IgD-negative memory B cell (primary cell): ENCODE measurements at regions not wholly inside any gene's neighbourhood (a gene's known extent, or its start where the extent isn't known, plus 50 kb on each side); places are given as distances from the start of the nearest gene placed in this dataset.

Experiments used
- H3K27ac Mint-ChIP-seq, 3 donors: one replicate each; pipeline ENCODE4 v1.8.0; 2020 to 2022; ENCODE audit warnings: mild to moderate bottlenecking in 3 of 3, mixed read lengths in 3 of 3, moderate library complexity in 1 of 3
- H3K27me3 Mint-ChIP-seq: one replicate; pipeline ENCODE4 v1.8.0; 2021; ENCODE audit warnings: mixed read lengths
- H3K36me3 Mint-ChIP-seq: one replicate; pipeline ENCODE4 v1.8.0; 2020; ENCODE audit warnings: mild to moderate bottlenecking, mixed read lengths
- H3K4me1 Mint-ChIP-seq, 3 donors: one replicate each; pipeline ENCODE4 v1.8.0; 2020 to 2022; ENCODE audit warnings: mixed read lengths in 3 of 3, mild to moderate bottlenecking in 1 of 3
- H3K4me3 Mint-ChIP-seq, 4 donors: one replicate each; pipeline ENCODE4 v1.8.0; 2020 to 2022; ENCODE audit warnings: mild to moderate bottlenecking in 4 of 4, mixed read lengths in 4 of 4, moderate library complexity in 3 of 4
- H3K9me3 Mint-ChIP-seq, 3 donors: one replicate each; pipeline ENCODE4 v1.8.0; 2020 to 2021; ENCODE audit warnings: mixed read lengths in 3 of 3, mild to moderate bottlenecking in 1 of 3

DNA sequence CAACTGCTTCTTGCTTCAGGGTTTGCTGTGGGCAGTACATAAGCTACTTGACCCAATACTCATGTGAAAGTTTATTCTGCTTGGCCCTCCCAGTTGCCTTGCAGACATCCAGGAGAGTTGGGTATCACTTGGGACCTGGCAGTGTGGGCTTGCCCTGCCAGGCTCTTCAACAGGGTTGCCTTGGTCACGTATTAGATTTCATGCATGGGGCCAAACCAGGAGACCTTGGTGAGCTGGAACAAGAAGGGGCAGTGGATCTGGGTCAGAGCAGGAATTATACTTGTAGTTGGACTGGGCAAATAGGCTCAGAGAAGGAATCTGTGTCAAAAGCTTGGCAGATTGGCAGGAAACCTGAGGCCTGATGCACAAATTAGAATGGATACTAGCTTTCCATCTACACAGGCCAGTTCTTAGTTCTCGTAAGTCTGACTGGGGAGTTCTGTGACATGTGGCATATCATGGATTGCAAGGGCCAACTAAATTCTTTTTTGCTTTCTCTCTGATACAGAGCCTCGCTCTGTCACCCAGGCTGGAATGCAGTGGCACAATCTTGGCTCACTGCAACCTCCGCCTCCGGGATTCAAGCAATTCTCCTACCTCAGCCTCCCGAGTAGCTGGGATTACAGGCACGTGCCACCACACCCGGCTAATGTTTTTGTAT lies 192.6 kb upstream of the SERP2 start:
- no peak overlapping the region for H3K27ac Mint-ChIP-seq
- peaks cover 0 to 5% (median 0%) of the 10 kb centered on the region in 3 donors for H3K9me3 Mint-ChIP-seq

DNA sequence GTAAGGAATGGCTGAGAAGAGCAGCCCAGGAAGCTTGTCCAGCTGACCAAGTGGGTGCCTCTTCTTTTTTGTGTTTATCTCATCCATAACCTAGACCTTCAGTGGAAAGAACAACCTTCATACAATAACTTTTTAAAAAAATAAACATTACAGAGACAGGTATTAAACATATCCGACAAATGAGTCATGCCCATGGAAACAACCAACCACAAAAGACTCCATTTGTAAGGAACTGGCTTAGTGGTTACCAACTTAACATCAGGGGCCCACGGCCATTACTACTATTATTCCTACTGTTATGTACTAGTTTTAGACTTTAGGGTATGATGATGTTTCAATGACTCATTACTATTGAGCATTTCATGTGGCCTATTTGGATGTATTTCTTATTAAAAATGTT lies 191.7 kb upstream of the SERP2 start:
- Mint-ChIP-seq H3K4me1 (no peaks in the 10 kb centered on the region), H3K4me3 (no peak overlapping the region), H3K36me3 (no peaks in the 10 kb centered on the region), H3K27me3 (peaks cover 3% of the 10 kb centered on the region), H3K9me3 (peaks cover 0 to 5% (median 0%) of the 10 kb centered on the region in 3 donors), H3K27ac (no peak overlapping the region)

More for the DNA sequence above, 192.6 kb upstream of the SERP2 start:
- H3K4me1 Mint-ChIP-seq = no peaks in the 10 kb centered on the region
- H3K36me3 Mint-ChIP-seq = no peaks in the 10 kb centered on the region
- H3K4me3 Mint-ChIP-seq = no peak overlapping the region
- peaks cover 3% of the 10 kb centered on the region for H3K27me3 Mint-ChIP-seq

DNA sequence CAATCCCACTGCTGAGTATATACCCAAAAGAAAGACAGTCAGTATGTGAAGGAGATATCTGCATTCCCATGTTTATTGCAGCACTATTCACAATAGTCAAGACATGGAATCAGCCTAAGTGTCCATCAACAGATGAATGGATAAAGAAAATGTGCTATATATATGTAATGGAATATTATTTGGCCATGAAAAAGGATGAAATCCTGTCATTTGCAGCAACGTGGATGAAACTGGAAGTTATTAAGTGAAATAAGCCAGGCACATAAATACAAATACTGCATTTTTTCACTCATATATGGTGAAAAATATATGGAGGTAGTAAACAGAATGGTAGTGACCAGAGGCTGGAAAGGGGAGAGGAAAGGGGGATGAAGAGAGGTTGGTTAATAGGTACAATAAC lies 188.9 kb upstream of the SERP2 start:
- peaks cover 0 to 5% (median 3%) of the 10 kb centered on the region in 3 donors for H3K9me3 Mint-ChIP-seq
- H3K4me3 Mint-ChIP-seq = no peak overlapping the region
- H3K36me3 Mint-ChIP-seq = no peaks in the 10 kb centered on the region
- H3K4me1 Mint-ChIP-seq = no peaks in the 10 kb centered on the region
- H3K27me3 Mint-ChIP-seq = peaks cover 4% of the 10 kb centered on the region
- peak overlapping the region in 1 of 3 donors; percentile 41 for H3K27ac Mint-ChIP-seq

DNA sequence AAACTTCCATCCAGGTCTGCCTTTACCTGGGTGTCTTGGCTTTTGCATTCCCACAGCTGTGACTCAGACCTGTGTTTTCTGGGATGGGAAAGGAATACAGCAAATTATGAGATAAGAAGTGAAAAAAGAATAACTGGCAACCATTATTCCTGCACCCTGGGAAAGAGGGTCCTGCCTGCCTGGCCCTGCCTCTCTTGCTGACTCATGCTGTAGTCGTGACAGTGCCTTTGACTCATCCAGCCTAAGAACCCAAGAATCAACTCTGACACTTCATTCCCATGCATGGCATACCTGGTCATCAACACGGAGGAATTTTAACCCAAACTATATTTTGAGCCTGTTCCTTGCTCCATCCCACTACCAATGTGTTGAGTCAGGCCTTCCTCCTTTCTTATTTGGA lies 185.4 kb upstream of the SERP2 start:
- H3K9me3 Mint-ChIP-seq = peaks cover 0 to 5% (median 3%) of the 10 kb centered on the region in 3 donors
- no peak overlapping the region for H3K4me3 Mint-ChIP-seq
- no peaks in the 10 kb centered on the region for H3K36me3 Mint-ChIP-seq
- H3K4me1 Mint-ChIP-seq = peaks cover 0 to 4% (median 0%) of the 10 kb centered on the region in 3 donors
- peak overlapping the region in 1 of 3 donors; percentile 28 for H3K27ac Mint-ChIP-seq
- H3K27me3 Mint-ChIP-seq = peaks cover 4% of the 10 kb centered on the region

DNA sequence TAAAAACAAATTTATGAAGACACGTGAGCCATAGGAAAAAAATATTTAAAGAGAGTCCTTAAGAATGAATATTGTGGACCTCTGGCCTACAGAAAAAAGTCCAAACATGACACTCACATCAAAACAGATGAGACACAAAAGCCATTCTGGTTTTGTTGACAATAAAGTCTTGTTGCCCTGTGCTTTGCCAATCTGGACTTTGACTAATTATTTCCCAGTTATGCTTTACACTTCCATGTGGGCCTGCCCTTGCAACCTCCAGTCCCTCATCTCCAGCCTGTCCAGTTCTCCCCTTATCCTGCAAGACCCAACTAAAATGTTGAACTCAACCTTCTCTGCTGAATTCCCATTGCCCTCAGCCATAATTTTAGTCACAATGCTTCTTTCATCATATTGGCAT lies 184.5 kb upstream of the SERP2 start:
- Mint-ChIP-seq H3K27ac (no peak overlapping the region), H3K36me3 (no peaks in the 10 kb centered on the region), H3K9me3 (peaks cover 0 to 5% (median 3%) of the 10 kb centered on the region in 3 donors), H3K4me3 (no peak overlapping the region), H3K4me1 (peaks cover 0 to 4% (median 0%) of the 10 kb centered on the region in 3 donors), H3K27me3 (peaks cover 1% of the 10 kb centered on the region)

DNA sequence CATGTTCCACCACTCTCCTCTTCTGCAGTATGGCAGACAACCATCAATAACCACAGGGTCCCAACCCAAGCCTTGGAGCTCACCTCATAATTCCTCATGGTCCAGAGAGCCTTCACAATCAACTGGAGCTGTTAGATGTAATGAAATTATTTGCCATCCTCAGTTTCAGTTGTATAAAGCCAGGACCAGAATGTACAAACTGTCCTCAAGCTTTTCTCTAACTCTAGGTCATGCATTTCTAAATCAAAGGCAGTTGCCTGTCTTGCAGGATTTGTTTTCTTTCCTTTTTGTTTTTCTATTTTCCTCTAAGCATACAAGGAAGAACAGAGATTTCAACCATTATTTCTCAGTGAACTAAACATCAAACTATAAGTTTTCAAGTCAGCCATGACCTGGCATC lies 182.5 kb upstream of the SERP2 start:
- H3K4me1 Mint-ChIP-seq = peaks cover 0 to 5% (median 0%) of the 10 kb centered on the region in 3 donors
- no peaks in the 10 kb centered on the region for H3K36me3 Mint-ChIP-seq
- H3K27ac Mint-ChIP-seq = no peak overlapping the region
- peaks cover 1% of the 10 kb centered on the region for H3K27me3 Mint-ChIP-seq
- peaks cover 0 to 3% (median 0%) of the 10 kb centered on the region in 3 donors for H3K9me3 Mint-ChIP-seq
- no peak overlapping the region for H3K4me3 Mint-ChIP-seq

DNA sequence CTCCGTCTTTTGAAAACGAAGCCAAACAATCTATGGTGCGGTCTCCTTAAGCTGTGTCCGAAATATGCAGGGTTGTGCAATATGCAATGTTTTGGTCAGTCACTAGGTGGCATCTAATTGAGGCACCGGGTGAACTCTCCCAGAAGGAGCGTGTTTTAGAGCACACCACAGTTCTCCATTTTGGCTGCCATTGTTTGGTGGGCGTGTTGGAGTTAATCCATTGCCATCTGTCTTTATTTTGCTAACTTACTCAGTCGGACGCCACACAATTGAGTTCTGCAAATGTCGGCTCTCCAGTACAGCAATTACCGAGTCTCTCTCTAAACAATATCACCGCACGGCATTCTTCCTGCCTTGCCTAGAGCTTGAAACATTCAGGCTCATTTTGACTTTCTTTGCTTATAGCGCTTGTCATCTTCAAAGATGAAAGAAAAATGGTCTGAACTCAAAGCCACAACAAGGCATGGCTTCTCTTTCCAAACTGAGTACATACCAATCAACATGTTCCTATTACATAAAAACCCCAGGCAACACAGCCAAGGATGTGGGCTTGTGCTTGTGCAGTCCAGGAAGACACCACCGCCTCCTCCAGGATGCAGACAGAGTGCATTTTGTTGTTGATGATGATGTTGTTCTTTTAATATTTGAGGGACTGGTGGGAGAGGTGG lies 182.0 kb upstream of the SERP2 start:
- peaks cover 0 to 3% (median 0%) of the 10 kb centered on the region in 3 donors for H3K9me3 Mint-ChIP-seq
- H3K27ac Mint-ChIP-seq = peak overlapping the region in 1 of 3 donors; percentile 1
- no peak overlapping the region for H3K4me3 Mint-ChIP-seq

DNA sequence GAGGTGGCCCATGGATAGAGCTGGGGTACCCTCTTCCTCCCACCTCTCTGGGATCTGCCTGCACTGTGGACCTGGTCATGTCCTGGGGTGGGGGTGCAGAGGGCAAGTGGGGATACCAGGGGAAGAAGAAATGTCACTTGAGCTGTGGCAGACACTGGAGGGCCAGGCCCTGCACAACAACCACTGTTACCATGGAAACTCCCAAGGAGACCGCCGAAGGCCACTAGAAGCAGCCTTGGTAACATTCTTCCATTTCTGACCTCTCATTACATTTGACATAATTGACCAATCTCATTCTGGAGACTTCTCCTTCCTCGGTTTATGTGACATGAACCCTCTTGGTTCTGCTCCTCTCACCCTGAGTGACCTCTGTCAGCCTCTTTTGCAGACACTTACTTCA lies 179.9 kb upstream of the SERP2 start:
- peaks cover 4% of the 10 kb centered on the region for H3K27me3 Mint-ChIP-seq
- no peaks in the 10 kb centered on the region for H3K36me3 Mint-ChIP-seq
- H3K9me3 Mint-ChIP-seq = no peaks in the 10 kb centered on the region
- no peak overlapping the region for H3K27ac Mint-ChIP-seq
- no peak overlapping the region for H3K4me3 Mint-ChIP-seq
- peaks cover 0 to 5% (median 0%) of the 10 kb centered on the region in 3 donors for H3K4me1 Mint-ChIP-seq

More for the DNA sequence above, 182.0 kb upstream of the SERP2 start:
- peaks cover 0 to 5% (median 0%) of the 10 kb centered on the region in 3 donors for H3K4me1 Mint-ChIP-seq
- no peaks in the 10 kb centered on the region for H3K36me3 Mint-ChIP-seq
- H3K27me3 Mint-ChIP-seq = peaks cover 1% of the 10 kb centered on the region

DNA sequence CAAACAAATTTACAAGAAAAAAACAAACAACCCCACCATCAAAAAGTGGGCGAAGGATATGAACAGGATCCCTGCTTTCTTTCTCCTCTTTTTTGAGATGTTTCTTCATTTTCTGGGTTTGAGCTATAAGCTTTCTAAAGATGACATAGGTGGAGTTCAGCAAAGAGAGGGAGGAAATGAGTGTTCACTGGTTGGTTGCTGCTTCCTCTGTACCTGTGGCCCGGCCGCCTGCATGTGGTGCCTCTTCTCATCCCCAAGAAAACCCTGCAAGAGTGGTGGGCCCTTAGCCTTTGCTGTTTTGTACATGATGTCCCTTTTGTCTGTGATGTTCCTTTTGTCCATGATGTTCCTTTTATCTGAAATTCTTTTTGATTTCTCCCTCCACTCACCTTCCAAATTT lies 178.4 kb upstream of the SERP2 start:
- H3K36me3 Mint-ChIP-seq = no peaks in the 10 kb centered on the region
- peaks cover 4% of the 10 kb centered on the region for H3K27me3 Mint-ChIP-seq
- H3K9me3 Mint-ChIP-seq = no peaks in the 10 kb centered on the region
- H3K4me1 Mint-ChIP-seq = peaks cover 0 to 5% (median 0%) of the 10 kb centered on the region in 3 donors
- no peak overlapping the region for H3K4me3 Mint-ChIP-seq
- H3K27ac Mint-ChIP-seq = no peak overlapping the region

DNA sequence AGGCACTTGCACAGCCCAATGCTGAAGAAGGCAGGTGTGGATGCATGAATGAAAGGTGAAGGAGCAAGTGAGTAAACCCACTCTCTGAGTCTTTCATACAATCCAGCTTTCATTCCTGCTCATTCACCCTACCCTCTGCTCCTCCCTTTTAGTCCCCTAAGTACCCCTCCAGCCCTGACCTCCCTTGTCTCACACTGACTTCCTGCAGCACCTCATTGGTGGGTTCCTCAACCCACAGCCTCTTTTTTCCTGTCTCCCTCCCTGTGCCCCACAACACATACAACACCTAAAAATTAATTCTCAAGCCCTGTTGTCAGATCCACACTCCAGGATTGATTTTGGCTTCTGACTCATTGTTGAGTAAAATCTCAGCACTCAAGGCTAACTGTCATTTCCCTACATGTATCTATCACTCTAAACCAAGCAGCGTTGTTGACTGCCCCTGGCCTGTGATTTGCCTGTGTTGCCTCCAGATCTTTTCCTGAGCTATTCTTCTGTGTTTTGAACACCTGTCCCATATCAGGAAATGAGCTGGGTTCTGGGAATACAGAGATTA lies 177.3 kb upstream of the SERP2 start:
- Mint-ChIP-seq H3K36me3 (no peaks in the 10 kb centered on the region), H3K4me1 (peaks cover 0 to 5% (median 0%) of the 10 kb centered on the region in 3 donors), H3K9me3 (no peaks in the 10 kb centered on the region), H3K27ac (no peak overlapping the region), H3K27me3 (peaks cover 4% of the 10 kb centered on the region), H3K4me3 (peak overlapping the region in 1 of 4 donors; percentile 61)

DNA sequence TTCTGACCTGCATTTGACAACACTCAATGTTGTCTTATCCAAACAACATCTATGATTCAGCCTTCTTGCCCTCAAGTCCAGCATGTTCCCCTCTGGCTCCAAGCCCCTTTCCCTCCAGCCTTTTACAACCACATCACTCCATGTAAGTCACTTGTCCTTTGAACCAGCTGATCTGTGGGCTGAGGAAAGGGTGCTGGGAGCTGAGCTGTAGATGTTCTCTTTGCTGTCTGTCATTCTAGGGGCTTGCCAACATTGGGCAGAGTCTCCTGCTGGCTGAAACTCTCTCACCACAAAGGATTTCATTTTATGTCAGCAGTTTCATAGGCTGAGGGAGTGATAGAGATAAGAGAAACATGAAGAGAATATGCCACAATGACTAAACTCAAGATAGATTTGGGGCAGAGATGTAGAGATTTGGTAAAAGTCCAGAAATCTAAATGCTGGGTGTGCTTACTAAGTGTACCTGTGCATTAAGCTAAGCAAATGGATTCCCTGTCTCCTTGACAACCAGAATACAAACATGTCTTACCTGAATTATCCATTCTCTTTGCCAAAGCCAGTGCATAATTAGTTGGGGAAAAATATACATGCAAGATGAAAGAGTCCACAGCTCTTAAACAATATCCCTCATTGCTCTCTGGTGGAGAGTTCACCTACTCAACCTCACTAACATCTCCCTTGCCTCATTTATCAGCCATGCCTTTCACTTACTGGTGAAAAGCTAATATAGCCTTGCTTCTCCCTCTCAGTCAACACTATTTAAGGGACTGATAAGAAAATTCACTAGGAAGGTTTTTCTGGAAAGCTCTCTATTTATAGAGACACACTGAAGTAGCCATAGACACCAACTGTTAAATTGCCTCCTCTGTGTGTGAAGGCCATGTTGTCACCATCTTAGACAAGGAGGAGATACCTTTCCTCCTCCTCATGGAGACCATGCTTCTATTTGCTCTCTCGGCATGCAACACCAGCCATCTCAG lies 175.5 kb upstream of the SERP2 start:
- H3K4me1 Mint-ChIP-seq = peaks cover 0 to 2% (median 0%) of the 10 kb centered on the region in 3 donors
- H3K27ac Mint-ChIP-seq = no peak overlapping the region
- no peaks in the 10 kb centered on the region for H3K36me3 Mint-ChIP-seq
- no peaks in the 10 kb centered on the region for H3K9me3 Mint-ChIP-seq
- no peak overlapping the region for H3K4me3 Mint-ChIP-seq
- peaks cover 4% of the 10 kb centered on the region for H3K27me3 Mint-ChIP-seq

DNA sequence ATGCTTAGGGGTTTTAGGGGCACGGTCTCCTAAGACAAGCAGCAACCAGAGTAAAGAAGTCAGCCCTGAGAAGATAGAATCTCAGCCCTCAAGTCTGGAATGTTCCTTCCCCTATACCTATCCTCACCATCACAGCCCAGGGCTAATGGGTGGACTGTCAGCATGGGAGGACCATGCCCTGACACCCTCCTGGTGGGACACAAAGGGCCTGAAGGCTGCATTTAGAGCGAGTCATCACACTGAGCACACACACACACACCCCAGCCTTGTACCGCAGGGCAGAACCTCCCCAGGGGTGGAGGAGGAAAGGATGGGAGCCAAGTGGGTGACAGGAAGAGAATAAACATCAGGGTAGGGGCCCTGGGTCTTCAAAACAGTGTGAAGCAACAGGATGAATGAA lies 174.8 kb upstream of the SERP2 start:
- H3K4me3 Mint-ChIP-seq = no peak overlapping the region
- peaks cover 0 to 2% (median under 1%) of the 10 kb centered on the region in 3 donors for H3K4me1 Mint-ChIP-seq
- peaks cover 4% of the 10 kb centered on the region for H3K27me3 Mint-ChIP-seq
- no peaks in the 10 kb centered on the region for H3K9me3 Mint-ChIP-seq
- no peaks in the 10 kb centered on the region for H3K36me3 Mint-ChIP-seq
- no peak overlapping the region for H3K27ac Mint-ChIP-seq

DNA sequence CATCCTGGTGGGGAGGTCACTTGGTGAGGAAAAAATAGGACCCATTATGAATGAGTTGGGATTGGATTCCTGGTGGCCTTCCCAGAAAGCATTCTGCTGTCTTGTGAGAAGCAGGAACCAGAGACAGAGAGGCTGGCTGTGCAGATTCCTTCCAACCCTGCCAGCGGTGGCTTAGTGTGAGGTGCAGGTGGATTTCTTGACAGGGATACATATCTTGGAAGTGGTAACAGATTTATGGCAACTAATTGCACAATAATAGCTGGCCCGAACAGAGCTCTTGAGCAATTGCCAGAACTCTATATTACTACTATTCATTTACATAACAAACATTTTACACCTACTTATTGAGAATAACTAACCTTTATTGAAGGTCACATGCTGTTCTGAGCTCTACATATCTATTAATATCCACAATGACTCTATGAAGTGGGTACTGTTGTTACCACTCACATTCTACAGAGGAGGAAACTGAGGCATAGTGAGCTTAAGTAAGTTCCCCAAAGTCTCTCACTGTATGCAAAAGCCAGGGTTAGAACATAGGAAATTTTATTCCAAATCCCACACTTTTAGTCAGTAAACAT lies 173.9 kb upstream of the SERP2 start:
- Mint-ChIP-seq H3K36me3 (no peaks in the 10 kb centered on the region), H3K27me3 (peaks cover 4% of the 10 kb centered on the region), H3K9me3 (no peaks in the 10 kb centered on the region), H3K4me3 (no peak overlapping the region), H3K4me1 (peaks cover 0 to 2% (median 2%) of the 10 kb centered on the region in 3 donors), H3K27ac (no peak overlapping the region)

DNA sequence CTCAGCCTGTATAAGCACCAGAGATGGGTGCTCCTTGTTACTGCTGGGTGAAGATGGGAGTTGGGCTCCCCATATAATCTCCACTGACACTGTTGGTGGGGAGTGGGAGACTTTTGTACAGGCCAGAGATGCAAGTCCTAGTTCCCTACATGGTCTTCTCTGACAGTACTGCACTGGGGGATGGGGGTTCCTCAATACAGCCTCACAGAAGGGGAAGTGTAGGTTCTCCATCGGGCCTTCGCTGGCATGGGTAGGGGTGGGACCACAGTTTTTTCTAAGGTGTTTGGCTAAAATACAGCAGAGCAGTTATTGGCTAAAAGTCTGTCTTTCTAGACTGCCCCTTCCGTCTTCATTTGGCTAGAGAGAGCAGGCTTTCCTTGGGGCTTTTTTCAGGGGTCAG lies 167.2 kb upstream of the SERP2 start:
- H3K4me1 Mint-ChIP-seq = peaks cover 0 to 2% (median 0%) of the 10 kb centered on the region in 3 donors

More for the DNA sequence above, 167.2 kb upstream of the SERP2 start:
- Mint-ChIP-seq H3K9me3 (peaks cover 0 to 7% (median 3%) of the 10 kb centered on the region in 3 donors), H3K27me3 (no peaks in the 10 kb centered on the region), H3K36me3 (peaks cover 4% of the 10 kb centered on the region), H3K4me3 (no peak overlapping the region), H3K27ac (no peak overlapping the region)
